ENCODE measurements at regions not wholly inside any gene's neighbourhood (a gene's known extent, or its start where the extent isn't known, plus 50 kb on each side); places are given as distances from the start of the nearest gene placed in this dataset.

- no peak for DNase-seq
Observed at GRCh38 chr12:93944911-93945310, 203.5 kb upstream of the PLXNC1 start.

DNA sequence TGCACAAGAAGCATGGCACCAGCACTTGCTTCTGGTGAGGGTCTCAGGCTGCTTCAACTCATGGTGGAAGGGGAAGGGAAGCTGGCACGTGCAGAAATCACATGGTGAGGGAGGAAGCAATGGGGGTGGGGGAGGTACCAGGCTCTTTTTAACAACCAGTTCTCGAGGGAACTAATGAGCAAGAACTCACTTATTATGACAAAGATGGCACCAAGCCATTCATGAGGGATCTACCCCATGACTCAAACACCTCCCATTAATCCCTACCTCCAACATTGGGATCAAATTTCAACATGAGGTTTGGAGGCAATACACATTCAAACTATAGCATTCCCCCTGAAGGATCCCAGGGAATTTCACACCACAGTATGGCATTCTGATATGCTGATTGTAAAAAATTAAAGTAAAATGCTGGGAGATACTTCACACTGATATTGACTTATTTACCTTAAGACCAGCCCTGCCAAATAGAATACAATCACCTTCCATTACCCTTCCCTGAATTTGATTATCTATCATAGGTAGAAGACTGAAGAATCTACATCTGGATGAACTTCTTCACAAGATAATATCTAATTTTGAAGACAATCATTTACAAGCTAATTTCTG lies 201.7 kb upstream of the PLXNC1 start:
- no peak for DNase-seq

- DNase-seq, result no peak
Observed at GRCh38 chr12:93947486-93947885, 200.9 kb upstream of the PLXNC1 start.

DNA sequence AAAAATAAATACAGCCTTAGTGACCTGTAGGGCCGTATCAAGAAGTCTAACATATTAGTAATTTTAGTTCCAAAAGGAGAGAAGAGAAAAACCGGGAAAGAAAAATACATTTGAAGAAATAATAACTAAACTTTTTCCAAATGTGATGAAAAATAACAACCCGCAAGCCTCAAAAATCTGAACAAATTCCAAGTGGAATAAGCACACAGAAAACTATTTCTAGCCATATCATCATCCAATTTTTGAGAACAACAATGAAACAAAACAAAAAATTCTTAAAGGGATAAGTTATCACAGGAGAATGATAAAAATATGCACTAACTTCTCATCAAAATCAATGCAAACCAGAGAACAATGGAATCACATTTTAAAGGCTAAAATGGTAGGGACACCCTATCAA lies 198.1 kb upstream of the PLXNC1 start:
- DNase-seq, result no peak

GRCh38 chr12:93954166-93955112 lies 193.9 kb upstream of the PLXNC1 start:
- no peak for DNase-seq

- DNase-seq, result no peak
Observed at GRCh38 chr12:93956551-93956950, 191.8 kb upstream of the PLXNC1 start.

DNA sequence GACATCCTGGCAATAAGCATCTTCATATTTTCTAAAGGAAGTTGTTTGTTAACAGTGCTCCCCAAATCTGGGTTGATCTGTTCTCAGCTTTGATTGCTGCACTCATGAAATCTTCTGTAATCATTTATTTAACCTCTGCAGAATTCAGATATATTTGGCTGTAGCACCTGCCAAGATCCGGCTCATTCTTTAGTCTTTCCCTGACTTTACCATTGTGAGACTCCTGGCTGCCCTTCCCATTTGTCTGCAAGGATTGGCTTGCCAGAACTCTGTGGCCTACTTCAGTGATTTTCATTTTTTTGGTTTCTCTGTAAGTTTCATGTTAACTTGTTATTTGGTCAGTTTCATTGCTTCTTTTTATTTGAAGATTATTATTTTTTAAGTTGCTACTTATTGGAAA lies 191.2 kb upstream of the PLXNC1 start:
- no peak for DNase-seq

DNA sequence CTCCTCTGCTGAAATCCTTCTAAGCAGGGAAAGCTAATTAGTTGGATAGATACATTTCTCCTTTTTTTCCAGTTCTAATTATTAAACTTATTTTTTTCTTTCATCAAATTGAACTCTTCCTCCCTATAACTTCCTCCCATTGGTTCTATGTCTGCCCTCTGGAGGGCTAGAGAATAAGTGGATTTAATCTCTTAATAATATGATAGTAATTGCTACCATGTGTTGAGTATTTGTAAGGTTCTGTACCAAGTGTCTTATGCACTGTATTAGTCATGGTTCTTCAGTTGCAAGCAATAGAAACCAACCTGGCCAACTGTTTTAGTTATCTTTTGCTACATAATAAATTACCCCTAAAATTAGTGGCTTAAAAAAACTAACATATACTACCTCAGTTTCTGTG lies 190.5 kb upstream of the PLXNC1 start:
- DNase-seq, result no peak

DNA sequence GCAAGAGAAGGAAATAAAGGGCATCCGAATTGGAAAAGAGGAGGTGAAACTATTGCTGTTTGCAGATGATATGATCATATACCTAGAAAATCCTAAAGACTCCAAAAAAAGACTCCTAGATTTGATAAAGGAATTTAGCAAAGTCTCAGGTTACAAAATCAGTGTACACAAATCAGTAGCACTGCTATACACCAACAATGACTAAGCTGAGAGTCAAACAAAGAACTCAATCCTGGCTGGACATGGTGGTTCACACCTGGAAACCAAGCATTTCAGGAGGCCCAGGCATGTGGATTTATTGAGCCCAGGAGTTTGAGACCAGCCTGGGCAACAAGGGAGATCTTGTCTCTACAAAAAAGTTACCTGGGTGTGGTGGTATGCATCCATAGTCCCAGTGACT lies 188.7 kb upstream of the PLXNC1 start:
- no peak for DNase-seq

- no peak for DNase-seq
Observed at GRCh38 chr12:93960521-93960920, 187.9 kb upstream of the PLXNC1 start.

DNA sequence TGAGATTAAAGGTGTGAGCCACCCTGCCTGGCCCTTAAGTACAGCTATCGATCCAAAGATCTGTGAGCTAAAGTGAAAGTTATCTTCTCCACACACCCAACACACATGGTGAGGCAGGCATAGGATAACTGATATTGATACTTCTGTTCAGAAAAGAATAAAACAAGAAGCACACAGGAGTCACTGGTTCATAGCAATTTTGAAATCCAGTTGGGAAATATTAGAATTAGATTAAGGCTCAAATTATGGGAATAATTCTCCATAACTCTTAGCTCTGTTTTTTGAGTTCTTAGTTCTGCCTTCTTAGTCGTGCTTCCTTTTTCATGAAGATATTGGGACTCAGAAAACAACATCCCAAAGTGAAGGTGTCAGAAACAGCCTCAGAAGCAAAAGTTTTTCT lies 186.0 kb upstream of the PLXNC1 start:
- no peak for DNase-seq

- no peak for DNase-seq
Observed at GRCh38 chr12:93964936-93965335, 183.4 kb upstream of the PLXNC1 start.

GRCh38 chr12:93966516-93967133 lies 181.8 kb upstream of the PLXNC1 start:
- DNase-seq, result no peak

DNA sequence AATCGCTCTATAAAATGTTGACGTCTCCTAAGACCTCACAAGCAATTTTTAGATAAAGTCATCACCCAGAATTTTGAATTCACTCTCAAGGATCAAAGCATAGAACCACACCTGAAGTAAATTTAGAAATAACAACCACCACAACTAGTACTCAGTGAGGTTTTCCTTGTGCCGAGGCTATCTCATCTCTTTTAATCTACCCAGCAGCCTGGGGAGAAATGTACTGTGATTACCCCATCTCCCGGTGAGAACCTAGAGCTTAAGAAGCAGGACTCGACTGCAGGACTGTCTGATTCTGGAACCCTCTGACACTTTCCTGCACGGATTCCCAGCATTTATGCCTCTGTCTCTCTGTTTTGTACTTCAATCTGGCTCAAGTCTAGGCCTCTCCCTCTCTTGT lies 180.9 kb upstream of the PLXNC1 start:
- DNase-seq, result no peak

DNA sequence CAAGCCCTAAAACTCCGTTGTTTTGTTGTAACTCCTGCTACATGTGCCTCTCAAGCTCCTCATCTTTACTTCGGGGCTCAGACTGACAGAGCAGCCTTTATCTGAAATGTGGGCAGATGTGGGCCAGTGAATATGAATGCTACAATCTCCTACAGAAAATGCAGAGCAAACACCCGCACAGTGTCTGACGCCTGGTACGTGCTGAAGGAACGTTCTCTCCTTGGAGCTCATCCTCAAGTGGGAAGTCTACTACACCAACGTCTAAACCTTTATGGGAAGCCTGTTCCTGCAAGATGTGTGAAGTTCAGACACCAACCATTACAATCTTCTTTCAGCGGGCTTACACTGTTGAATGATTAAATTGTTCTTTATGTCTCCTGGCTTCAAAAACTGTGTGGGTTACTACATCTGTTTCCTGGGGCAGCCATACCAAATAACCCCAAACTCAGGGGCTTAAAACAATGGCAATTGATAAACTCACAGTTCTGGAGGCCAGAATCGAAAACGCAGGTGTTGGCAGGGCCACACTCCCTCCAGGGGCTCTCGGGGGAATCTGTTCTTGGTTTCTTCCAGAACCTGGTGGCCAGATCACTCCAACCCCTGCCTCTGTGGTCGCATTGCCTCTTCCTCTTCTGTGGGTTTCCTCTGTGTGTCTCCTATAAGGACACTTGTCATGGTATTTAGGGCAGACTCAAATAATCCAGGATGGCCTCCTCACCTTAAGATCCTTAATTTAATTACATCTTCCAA lies 179.7 kb upstream of the PLXNC1 start:
- DNase-seq, result peak in 1 of 2 experiments; percentile 31

DNA sequence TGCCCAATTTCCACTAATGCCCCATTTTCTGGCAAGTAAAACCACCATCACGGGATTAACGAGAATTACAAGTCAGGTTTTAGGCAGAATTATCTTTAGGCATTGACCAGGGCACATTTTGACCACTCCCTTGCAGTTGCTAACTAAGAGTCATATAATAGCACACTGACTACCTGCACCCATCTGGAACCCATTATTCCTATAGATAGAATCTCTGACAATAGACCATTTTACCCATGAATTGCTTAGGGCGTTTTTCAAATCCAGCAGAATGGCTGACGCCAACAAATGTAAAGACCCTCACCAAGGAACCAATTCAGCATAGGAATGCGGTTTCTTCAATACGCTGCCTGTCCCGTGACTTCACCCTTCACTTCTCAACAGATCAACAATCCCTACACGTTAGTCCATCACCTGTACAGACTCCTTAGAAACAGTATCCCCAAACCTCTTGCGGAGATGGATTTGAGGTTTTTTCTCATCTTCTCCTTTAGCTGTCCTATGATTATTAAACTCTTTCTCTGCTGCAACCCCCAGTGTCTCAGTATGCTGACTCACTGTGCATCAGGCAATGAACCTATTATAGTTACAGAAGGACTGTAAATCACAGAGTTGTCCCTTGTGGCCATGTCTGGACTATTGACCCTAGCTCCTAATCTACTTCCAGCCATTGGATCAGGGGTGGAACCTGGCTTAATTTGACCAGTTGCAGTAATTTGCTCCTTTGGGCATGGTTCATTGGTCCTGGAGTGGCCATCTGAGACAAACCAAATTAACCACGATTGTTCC lies 177.3 kb upstream of the PLXNC1 start:
- no peak for DNase-seq

- no peak for DNase-seq
Observed at GRCh38 chr12:93972411-93973208, 175.8 kb upstream of the PLXNC1 start.

- no peak for DNase-seq
Observed at GRCh38 chr12:93974252-93974651, 174.1 kb upstream of the PLXNC1 start.

DNA sequence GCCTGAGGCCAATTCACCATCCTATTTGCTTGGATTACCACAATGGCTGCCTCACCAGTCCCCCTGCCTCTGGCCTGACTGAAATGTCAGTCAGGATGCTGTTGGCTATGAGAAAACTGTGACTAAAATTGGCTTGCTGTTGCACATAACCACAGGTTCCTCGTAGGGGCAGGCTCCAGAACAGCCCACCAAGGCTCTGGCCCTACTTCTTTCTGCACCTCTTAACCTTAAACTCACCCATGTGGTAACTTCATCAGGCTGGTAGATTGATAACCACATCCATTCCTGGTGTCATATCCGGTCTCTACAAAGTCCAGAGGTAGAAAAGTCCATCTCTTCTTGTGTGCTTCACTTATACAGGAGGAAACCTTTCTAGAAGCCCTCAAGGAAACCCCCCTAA lies 172.4 kb upstream of the PLXNC1 start:
- DNase-seq, result no peak

DNA sequence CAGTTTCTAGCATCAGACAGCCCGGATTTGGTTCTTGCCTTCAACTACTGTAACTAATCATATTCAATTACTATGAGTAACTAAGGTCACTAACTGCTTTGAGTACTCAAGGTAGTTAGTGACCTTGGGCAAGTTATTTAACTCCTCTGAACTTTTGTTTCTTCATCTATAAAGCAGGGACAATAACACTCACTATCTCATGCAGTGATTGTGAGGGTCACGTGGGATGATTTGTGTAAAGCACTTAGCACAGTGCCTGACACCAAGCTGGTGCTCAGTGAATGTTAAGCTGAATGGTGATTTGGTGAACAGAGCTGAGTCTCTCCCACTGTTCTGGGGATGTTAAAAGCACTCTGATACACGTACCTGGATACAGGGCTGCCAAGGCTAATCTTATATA lies 171.3 kb upstream of the PLXNC1 start:
- DNase-seq, result no peak

DNA sequence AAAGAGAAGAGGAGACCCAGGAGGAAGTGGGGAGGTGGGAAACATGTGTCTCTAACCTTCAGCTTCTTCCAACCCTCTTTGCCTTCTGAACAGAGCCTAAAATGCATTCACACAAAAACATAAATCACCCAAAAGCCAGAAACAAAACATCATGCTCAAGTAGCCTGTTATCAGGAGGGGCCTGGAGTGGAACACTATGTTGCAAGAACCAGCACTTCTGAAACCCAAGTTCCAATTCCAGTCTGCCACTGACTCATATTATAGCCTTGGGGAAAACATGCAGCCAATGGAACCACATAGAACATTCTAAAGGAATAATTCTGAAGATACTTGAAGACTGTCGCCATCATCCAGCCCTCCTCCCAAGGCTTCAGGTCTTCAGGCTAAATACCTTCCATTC lies 169.8 kb upstream of the PLXNC1 start:
- DNase-seq, result no peak

DNA sequence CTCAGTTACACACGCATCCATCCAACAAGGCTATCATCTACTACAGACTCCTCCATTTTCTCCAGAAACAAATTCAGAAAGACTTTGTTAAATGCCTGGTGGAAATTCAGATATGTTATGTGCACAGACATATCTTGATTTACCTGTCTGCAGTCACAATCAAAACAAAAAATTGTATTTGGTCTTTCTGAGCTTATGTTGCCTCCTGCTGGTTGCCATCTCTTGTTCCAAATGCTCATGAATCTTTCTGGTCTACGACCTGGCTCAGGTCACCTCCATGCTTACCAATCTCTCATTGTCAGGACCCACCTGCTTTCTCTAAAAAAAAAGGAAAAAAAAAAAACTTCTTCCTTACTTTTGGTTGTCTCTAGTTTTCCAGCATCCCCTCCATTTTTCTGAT lies 169.2 kb upstream of the PLXNC1 start:
- DNase-seq, result peak; percentile 25 to 39
